HG02884 (cell line): ENCODE measurements at regions not wholly inside any gene's neighbourhood (a gene's known extent, or its start where the extent isn't known, plus 50 kb on each side); places are given as distances from the start of the nearest gene placed in this dataset.
A peak's percentile ranks its signal among the peaks of the same experiment; 100 is the strongest.
"Not testable (repeated sequence)": the region's sequence is repeated elsewhere in the genome, so short reads cannot be mapped to it uniquely, and the experiment has no call there.

Experiments
- ATAC-seq: cut with Tn5 transposase; IDR thresholded peaks from one replicate; pipeline ENCODE4 v1.9.1; 2021; ENCODE audit warnings: mild to moderate bottlenecking, moderate library complexity; ENCODE audit not compliant: unreplicated experiment

DNA sequence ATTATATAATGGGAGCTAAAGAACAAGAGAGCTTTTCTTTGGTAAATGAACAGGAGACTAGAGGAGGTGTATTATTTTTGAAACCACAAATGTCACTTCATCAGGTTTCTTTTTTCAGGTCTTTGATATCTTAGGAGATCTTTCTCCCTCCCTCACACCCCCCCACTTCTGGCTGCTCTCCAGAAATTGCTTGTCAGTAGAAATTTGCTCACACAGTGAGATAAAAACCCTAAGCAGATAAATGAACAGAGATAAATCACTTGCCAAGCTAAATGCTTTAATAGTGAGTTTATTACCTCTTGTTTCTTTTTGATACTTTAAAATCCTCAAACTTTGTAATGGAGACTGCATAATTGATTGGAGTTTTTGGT lies 421.2 kb upstream of the TENM3 start:
- ATAC-seq: no peak

DNA sequence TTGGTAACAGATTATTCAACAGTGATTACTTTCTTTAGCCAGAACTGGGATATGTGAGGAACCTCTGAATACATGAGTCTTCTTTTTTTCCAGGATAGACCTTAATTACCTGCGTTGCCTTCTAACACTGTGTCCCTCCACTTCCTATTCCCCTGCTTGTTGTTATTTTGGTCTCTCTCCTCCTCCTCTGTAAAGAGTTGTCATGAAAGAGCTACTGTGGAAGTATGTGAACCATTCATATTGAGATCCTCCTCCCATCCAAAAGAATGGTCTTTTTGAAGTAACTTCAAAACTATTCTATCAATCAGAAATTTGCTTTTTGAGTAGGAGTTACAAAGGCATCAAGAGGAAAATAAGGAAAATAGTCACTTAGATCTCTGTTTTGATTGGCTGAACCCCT lies 420.0 kb upstream of the TENM3 start:
- ATAC-seq: no peak

DNA sequence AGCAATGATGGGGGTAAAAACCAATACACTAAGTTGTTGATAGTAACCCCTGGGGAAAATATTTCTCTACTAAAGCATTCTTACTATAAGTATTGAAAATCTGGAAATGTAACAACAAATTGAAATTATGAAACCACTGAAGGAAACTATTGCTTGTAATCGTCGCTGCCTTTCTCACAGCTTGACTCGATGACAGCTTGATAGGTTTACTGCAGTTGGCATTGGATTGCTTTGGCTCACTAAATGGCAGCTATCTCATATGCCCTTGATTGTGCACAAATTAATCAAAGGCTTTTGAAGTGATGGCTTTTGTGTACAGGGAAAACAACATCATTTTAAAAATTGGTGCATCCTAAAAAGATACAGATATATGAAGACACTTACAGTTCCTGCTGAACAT lies 419.6 kb upstream of the TENM3 start:
- no peak for ATAC-seq

DNA sequence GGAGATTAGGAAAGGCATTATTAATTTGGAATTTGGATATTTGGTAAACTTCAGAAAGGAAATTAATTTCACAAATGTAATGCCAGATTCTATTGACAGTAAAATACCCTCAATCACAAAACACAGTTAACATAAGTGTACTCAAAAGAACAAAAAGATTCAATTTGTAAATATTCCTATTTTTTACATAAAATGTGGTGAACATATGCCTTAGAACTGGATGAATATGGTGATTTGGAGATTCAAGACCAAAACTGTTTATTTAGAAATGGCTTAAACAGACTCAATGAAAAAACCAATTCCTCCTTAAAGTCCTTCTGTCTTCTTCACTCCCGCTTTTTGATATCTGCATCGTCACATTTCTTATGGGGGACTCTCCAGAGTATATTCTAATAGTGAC lies 417.6 kb upstream of the TENM3 start:
- no peak for ATAC-seq

DNA sequence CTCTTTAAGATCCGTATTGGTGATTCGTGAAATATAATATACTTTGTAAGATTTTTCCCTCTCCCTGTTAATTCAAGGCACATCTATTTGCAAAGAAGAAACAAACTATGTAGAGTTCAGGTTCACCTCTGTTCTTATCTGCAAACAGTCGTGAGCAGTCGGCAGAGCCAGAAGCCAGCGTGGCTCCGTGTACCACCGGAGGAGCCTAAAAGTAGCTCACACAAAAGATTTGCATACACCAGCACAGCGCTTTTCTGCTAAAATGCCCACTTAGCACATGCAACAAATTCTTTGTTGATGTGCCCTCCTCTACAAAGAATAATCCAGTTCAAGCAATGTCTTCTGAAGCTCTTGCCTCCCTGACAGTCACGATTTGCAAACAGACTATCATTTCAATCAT lies 416.0 kb upstream of the TENM3 start:
- ATAC-seq: no peak

DNA sequence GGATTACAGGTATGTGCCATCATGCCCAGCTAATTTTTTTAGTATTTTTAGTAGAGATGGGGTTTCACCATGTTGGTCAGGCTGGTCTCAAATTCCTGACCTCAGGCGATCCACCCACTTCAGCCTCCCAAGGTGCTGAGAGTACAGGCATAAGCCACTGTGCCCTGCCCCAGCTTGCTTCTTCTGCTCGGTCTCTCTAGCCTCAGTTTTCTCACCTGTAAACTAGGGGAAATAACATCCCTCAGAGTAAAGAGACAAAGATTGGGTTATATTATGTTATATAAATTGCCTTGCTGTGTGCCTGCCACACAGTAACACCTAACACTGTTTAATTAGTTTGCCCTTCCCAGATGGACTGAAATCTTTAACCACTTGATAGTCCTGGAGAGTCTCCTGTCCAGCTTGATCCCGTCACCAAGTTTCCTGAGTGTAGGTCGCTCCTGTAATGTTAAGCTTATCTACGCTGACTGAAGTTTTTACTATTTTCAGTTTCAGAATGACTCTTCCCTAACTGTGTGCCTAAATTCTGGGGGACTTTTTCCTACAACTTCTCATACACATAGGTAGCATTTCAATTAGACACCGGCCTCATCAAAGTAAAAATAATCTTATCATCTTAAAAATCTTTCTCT lies 412.7 kb upstream of the TENM3 start:
- peak; percentile 45 for ATAC-seq

DNA sequence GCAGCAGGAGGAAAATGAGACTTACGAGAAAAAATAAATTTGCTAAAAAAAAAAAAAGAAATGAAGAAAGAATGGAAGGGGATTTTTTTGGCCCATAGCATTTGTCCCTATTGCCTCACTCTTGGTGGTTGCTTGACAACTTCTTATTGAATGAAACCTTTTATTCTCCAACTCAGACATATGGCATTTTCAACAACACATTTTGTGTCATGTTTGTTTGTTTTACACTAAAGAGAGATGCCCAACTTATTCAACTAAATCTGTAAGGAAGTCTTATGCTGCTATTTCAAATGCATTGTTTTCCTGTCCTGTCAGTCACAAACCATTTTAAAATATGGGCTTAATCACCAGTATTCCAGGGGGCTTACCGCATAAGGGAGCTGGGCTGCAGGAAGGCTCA lies 409.1 kb upstream of the TENM3 start:
- ATAC-seq: no peak

DNA sequence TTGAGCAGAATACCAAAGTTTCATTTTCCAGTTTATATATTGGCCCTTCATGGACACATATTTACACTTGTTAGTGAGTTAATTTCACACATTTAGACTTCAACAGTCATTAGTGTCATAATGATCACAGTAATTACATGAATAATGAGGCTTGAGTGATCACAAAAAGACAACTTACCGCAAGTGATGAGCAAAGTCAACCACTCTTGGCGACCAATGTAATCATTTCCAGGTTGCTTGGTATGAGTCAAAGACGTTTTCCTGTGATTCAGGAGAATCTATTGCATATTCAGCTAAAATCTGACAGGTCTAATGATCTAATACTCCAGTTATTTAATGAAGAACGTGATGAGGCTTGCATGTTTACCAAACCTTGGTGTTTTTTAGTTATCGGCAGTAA lies 407.9 kb upstream of the TENM3 start:
- ATAC-seq: no peak

DNA sequence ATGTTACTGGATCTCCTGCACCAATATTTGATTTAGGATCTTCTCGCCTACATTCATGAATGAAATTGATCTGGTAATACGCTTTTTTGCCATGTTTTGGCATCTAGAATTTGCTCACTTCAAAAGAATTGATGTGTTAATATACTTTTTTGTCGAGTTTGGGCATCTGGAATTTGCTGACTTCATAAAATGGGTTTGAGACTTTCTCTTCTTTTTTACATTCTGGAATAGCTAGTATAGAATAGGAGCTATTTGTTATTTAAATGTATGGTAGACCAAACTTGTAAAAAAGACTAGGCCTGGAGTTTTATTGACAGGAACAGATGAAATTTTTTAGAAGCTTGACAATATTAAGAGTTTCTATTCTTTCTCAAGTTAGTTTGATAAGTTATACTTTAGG lies 404.9 kb upstream of the TENM3 start:
- no peak for ATAC-seq

DNA sequence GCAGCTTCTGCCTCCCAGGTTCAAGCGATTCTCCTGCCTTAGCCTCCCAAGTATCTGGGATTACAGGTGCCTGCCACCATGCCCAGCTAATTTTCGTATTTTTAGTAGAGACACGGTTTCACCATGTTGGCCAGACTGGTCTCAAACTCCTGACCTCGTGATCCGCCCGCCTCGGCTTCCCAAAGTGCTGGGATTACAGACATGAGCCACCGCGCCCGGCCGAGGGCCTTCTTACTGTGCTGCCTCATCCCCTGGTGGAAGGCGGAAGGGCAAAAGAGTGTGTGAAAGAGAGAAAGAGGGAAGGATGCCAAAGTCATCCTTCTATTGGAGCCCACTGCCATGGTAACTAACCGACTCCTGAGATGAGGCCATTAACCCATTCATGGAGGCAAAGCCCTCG lies 399.4 kb upstream of the TENM3 start:
- ATAC-seq: not testable (repeated sequence)

DNA sequence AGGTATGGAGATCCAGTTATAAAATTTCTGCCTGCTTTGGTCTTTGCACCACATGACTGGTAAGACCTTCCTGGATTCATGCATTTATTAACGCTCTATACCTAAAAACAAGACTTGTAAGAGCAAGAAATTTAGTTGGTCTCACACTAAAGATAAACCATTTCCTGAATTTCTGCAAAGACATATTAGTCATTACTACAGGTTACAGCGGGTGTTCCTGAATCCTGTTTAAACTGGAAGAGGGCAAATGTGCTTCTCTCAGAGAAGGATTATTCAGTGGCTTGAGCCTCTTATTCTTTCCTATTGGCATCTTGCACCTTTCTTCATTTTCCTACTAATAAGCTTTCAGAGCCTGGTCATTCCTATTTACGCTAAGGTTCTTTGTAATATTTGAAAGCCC lies 397.6 kb upstream of the TENM3 start:
- ATAC-seq: no peak

DNA sequence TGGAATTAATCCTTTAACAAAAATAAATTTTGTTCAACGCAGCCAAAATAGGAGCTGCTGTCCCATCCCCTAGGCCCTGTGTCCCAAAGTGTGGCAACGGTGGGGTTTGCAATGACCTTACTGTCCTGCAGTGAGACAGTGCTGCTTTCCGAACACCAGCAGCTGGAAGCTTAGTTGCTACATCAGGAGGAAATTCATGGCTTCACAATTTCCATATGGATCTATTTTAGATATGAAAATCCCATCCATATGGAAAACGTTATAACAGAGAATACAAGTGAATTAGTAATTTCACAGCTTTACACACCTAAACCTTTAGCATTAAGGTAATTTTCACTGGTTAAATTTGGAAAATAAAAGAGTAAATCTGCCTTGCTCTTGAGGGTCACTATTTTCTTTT lies 396.3 kb upstream of the TENM3 start:
- no peak for ATAC-seq

DNA sequence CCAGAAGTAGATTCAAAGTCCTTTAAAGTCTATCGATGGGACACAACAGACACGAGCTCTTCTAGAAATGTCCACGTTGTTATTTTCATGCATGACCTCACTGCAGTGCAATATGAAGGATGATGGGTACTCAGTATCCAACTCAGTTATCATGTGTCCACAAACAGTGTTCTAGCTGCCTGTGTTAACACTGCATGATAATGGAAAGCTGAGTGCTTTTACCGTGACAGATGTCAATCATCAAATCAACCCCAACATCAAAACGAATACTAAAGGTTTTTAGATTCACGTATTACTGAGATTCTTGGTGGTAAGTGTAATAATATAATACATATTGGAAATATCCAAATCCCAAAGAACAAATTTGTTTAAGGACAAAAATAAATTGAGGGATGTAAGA lies 394.8 kb upstream of the TENM3 start:
- ATAC-seq: no peak

DNA sequence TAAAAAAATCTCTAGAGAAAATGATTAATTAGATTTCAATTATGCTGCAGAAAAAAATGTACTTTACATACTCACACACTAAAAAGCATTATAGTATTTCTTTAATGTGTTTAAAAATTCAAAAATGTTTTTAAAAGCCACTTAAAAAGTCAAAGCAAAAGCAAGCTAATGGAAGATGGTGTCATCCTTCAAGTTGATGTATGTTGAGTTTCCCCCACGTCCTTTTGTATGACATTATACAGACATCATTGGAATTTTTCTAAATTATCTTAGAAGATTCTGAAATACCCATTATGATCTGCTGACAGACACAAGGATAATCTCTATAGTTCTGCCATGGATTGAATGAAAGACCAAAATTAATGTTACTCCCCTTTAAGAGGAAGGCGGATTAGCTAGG lies 393.7 kb upstream of the TENM3 start:
- no peak for ATAC-seq

DNA sequence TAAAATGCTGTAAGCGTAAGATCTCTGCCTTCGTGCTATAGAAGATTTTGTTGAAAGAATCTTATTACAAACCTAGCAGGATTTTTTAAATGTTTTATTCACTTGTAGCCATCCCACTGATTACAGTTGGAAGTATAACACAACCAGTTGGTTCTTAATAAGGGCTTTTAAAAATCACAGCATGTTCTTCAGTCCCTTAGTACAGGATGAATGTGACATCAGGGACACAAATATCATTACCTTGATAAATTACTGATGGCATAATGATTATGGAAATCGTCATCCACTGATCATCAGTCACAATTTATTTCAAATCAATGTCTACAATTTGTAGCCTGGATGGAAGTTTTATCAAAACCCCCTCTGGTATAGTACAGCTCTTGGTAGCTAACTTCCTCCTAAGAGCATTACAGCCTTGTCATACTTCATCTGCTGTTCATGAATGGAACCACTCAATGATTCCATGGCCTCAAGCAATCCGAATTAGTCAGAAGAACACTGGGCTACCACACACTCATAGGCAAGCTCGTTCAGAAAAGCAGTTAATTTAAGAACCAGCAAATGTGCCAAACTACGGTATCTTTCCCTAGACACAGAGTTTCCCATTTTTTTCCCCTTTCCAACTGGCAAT lies 389.2 kb upstream of the TENM3 start:
- no peak for ATAC-seq

DNA sequence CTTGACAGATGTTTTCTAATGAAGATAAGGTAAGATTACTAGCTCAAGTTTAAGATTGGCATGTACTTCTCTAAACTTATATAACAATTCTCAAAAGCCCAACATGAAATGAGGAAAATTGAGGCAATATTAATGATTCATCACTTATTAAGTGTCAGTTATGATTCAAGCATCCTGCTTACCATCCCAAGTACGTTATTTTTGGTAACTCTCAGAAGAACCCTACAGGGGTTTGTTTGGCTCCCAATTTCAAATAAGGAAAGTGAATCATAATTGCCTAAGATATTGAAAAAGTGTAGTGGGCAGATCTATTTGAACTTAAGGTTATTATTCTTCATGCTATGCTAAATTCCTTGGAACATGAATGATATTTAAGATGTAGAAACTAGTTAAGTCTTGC lies 387.9 kb upstream of the TENM3 start:
- no peak for ATAC-seq

DNA sequence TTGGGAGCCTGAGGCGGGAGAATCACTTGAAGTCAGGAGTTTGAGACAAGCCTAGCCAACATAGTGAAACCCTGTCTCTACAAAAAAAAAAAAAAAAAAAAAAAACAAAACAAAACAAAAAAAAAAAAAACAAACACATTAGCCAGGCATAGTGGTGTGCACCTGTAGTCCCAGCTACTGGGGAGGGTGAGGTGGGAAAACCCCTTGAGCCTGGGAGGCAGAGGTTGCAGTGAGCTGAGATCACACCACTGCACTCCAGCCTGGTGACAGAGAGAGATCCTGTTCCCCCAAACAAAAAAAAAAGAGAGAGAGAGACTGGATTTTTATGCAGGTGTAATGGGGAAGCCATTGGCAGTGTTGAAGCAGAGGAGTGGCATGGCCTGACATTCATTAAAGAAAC lies 385.7 kb upstream of the TENM3 start:
- ATAC-seq: not testable (repeated sequence)

DNA sequence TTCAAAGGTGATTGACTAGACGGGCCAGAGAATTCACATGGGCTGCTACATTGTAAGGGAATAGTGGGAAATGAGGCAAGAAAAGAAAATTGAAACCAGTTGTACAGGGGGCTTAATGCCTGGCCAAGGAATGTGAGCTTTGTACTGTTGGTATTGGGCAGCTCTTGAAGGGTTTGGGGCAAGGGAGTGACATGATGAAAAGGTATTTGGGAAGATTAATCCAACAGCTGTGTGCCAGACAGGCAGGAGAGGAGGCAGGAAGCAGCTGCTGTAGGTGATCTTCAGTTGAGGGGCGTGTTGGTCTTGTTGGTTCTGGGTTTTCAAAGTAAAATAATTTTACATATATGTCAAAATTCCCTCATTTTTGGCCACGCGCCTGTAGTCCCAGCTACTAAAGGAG lies 384.5 kb upstream of the TENM3 start:
- ATAC-seq: no peak

DNA sequence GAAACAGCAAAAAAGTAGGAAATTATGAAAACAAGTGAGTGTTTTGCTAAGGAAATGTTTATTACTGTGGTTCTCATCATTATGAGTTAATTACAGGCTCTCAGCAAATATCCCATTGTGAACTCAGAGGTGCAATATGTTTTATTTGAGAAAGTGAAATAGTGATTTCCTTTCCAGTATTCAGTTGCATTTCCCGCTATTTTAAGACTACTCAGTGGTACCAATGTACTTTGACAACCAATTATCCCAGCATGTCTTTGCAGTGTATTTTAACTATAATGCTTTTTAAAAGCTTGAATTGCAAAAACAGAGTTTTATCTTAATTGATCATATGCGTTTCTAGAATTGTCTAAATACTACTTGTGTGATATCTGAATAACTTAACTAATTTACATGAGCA lies 383.8 kb upstream of the TENM3 start:
- ATAC-seq: no peak

DNA sequence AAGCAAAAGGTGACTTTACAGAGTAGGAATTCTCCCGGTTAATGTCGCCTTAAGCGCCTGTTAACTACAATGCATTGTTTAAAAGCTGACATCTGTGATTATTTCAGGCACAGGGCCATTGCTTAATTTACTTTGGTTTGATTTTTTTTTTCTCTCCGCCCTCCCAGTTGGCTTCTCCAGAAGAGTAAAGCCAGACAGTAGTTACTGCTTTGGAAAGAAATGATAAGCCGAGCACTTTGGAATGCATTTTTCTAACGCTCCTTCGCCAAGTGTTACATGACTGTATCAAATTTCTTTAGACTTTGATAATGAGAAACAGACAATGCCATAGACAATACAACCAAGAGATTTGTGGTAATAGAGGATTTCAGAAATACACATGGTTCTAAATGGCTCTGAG lies 383.0 kb upstream of the TENM3 start:
- no peak for ATAC-seq

DNA sequence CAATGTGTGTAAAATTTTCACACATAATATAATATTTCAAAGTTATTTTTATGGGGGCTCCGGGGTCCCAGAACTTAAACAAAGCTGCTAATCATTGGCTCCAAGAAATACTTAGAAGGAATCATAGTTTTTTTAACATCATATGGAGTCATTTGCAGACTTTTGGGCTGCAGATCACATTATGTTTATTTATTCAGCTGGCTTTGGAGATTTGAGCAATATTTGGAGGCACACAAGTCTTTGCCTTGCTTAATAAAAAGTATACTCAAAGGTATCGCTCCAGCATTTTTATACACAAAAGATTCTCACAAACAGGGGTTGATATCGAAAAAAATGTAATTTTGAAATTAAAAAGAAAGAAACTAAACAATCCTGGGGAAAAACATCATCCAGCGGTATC lies 382.5 kb upstream of the TENM3 start:
- ATAC-seq: no peak

DNA sequence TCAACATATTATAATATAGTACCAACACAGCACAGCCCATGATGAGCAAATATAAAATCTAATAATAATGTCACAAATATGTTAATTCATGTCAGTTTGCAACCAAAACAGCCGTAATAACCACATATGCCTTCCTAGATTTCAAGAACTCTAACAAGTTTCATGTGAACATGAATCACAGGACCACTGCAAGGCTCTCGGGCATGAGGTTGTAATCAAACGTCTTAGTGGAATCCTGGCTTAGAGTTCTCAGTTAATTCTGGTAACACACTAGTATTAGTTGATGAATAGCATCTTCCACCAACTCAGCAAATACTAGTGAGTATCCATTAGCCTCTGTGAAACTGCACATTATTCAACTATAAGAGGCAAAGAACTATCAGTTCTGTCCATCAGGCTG lies 379.3 kb upstream of the TENM3 start:
- ATAC-seq: no peak

DNA sequence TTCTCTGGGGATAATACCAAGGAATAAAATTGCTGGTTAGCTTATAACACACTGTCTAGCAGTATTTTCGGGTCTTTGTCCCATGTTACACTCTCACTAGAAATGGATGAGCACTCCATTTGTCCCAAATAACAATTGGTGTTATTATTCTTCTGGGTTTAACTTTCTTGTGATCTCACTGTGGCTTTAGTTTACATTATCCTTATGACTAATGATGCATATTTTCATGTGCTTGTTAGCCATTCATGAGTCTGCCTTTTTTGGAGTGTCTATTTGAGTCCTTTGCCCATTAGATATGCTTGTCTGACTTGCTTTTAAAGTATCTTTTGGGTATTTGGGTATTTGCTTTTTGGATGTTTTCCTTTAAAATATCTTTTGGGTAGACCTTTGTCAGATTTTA lies 372.9 kb upstream of the TENM3 start:
- ATAC-seq: no peak
